DMS114 treated with DMSO at 0.1 percent for 48 hours (cell line): ENCODE measurements at regions not wholly inside any gene's neighbourhood (a gene's known extent, or its start where the extent isn't known, plus 50 kb on each side); places are given as distances from the start of the nearest gene placed in this dataset.

Source experiments
- DNase-seq: peaks from one replicate; lab custom pipeline; 2025; ENCODE audit not compliant: unreplicated experiment; lab: John Stamatoyannopoulos, UW

GRCh38 chr7:95668504-95669018, 72.2 kb upstream of the PDK4 start:
- DNase-seq, result no peak

DNA sequence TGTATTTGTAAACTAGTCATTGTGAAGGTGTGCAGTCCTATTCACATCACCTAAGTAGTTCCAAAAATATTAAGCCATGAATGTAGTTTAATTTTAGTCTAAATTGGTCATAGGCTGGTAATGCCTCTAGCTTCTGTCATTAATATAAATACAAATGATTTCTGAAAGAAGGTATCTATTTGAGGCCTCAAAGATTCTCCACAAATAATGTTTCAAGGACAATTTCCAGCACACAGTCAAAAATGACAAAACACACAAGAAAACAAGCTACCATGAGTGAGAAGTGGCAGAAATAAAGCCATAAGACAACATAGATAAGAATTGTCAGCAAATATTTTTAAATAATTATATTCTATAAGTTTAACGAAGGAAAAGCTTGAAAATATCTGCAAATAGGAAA, 66.7 kb upstream of the PDK4 start:
- DNase-seq, result no peak

- DNase-seq, result no peak
Measured at GRCh38 chr7:95660023-95660434, 63.7 kb upstream of the PDK4 start.

DNA sequence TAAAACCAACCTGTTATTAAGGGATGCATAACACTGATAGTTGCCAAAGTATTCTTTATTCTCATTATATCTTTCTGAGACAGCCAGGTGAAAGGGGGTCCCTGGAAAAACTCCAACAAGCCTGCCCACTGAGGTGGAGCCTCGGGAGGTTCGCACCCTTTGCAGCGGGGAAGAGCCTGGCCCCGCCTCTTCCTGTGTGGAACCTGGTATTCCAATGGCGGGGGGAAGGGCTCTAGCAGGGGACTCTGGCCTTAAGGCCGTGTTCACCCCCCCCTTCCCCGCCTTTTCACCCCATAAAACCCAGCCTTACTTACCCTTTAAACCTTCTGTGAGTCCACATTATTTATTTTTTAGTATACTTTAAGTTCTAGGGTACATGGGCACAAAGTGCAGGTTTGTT, 62.4 kb upstream of the PDK4 start:
- DNase-seq, result no peak

- no peak for DNase-seq
Measured at GRCh38 chr7:95649546-95649945, 53.2 kb upstream of the PDK4 start.

- no peak for DNase-seq
Measured at GRCh38 chr7:95646350-95646749, 50.0 kb upstream of the PDK4 start.
